HG03571 (cell line): ENCODE measurements at regions not wholly inside any gene's neighbourhood (a gene's known extent, or its start where the extent isn't known, plus 50 kb on each side); places are given as distances from the start of the nearest gene placed in this dataset.
A peak's percentile ranks its signal among the peaks of the same experiment; 100 is the strongest.

Experiments used
- ATAC-seq: cut with Tn5 transposase; IDR thresholded peaks from one replicate; pipeline ENCODE4 v1.9.1; 2021; ENCODE audit not compliant: unreplicated experiment

DNA sequence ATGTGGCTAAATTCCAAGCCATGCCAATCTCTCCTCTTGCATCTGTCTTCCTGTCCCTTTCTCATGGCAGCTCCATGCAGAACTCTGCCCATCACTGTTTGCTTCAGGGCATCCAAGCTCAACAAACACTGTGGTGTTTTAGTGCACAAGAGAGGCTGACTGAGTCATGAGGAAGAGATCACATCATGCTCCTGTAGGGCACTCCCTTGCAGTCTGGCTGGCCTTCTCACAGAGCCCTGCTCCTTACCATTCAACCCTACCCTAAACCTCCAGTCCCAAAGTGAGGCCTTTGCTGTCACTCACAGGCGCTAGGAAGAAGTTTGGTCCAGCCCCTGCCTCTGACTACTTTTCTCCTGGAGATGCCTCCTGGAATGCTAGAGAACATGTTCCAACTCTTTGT lies 194.0 kb downstream of the LRATD1 start:
- ATAC-seq = no peak

DNA sequence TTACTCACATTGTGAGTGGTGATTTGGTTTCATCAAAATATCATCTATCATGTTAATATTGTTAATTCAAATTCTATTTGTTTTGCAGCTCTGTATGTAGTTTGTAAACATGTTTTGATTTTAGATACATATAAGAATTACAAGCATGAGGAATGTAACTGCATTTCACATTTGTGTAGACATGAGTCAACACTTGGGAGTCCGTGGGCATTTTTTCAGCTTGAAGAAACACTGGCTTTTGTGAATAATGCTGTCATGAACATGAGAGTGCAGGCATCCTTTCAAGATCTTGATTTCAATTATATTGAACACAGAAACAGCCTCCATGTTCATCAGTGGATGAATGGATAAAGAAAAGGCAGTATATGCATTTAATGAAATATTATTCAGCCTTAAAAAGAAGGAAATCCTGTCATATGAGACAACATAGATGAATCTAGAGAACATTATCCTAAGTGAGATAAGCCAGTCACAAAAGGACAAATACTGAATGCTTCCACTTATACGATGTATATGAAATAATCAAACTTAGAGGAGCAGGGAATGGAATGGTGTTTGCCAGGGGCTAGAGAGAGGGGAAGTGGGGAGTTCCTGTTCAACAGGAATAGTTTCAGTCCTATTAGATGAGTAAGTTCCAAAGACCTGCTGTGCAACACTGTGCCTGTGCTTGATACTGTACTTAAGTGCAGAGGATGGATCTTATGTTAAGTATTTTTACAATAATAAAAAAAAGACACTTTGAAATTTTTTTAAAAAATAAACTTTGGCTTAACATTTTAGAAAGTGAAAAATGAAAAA lies 194.9 kb downstream of the LRATD1 start:
- ATAC-seq = no peak

DNA sequence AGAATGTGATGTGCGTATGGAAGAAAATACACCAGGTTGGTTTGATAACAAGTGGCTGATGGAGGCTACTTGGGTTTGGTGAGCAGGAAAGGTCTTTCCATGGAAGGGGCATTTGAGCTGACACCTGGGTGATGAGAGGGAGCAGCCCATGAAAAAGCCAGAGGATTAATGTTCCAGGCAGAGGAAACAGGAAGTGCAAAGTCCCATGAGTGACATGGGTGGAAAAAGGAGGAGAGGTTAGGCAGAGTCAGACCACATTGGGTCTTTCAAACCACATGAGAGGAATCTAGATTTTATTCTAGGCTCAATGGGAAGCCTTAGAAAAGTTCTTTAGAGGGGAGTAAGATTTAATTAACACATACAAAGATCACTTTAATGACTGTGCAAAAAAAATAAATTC lies 195.7 kb downstream of the LRATD1 start:
- ATAC-seq = no peak

DNA sequence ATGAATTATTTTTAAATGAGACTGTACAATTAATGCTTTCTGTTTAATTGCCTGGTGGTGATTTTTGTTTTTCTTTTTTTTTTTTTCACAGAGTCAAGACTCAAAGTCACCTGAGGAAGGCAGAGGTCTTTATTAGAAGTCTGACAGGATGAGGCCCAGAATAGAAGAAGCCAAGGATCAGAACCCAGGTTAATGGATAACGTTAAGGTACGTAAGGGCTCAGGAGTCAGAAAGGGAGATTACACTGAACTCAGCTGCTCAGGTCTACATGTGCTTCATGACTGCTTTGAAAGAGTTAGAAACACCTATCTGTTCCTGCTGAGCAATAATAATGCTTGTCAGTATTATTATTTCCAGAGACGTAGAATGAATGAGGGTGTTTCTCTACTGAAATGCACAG lies 196.5 kb downstream of the LRATD1 start:
- no peak for ATAC-seq

DNA sequence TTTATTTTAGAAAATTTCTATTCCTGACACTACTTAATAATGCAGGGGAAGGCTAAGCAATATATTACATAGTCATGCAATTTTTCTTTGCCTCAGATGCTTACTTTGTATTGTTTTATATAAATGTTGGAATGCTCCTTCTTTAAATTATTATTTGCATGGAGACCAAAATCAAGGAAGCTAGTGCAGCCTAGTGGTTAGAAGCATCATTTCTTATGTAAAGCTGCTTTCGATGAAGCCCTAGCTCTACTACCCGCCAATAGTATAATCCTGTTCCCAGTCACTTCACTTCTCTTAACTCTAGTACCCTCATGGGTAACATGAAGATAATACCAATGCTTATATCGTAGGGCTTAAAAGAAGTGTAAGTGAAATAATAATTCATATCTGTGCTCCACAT lies 198.9 kb downstream of the LRATD1 start:
- no peak for ATAC-seq

DNA sequence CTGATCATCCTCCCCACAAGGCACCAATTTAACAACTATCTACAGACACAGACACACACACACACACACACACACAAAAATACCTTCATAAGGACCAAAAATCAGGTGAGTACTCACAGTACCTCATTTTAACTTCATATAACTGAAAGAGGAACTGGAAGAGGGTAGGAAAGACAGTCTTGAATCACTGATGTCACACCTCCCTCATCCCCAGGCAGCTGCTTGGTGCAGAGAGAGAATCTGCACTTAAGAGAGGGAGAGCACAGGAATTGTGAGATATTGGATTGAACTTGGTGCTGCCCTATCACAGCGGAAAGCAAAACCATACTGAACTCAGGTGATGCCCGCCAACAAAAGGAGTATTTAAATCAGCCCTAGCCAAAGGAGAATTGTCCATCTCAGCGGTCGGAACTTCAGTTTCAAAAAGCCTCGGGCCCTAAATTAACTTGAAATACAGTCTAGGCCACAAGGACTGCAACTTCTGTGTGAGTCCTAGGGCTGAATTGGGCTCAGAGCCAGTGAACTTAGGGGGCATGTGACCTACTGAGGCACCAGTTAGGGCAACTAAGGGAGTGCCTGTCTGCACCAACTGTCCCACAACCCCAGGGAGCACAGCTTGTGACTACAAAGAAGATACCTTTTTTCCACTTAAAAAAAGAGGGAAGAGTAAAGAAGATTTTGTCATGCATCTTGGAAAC lies 211.1 kb downstream of the LRATD1 start:
- ATAC-seq = no peak

DNA sequence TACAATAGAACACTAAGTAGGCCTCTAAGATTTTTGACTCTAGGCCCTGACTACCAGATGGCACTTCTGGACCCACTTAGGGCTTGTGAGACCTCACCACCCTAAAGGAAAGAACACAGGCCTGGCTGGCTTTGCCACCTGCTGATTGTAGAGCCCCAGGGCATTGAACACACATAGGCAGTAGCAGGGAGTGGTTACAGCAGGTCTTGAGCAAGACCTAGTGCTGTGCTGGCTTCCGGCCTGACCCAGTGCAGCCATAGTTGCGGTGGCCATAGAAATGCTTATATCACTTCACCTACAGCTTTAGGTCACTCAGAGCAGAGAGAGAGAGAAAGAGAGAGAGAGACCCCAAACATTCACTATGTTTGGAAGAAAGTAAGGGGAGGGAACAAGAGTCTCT lies 223.2 kb downstream of the LRATD1 start:
- ATAC-seq = no peak

DNA sequence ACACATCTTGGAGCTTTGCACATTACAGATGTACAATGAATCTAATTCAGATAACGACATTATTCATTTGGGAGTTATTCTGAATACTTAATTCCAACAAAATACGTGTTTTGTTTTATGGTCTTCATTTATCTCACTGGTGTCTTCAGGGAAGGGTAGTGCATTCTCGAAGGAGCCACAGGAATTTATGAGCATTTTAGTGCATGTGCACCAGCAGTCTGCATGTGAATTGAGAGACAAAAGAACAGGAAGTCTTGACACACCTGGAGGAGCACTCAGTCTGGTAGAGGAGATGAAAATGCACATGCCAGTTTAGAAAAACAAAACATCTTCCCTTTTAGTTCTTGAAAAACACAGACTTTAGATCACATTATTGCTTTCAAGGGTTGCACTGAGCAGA lies 228.7 kb downstream of the LRATD1 start:
- ATAC-seq = no peak

DNA sequence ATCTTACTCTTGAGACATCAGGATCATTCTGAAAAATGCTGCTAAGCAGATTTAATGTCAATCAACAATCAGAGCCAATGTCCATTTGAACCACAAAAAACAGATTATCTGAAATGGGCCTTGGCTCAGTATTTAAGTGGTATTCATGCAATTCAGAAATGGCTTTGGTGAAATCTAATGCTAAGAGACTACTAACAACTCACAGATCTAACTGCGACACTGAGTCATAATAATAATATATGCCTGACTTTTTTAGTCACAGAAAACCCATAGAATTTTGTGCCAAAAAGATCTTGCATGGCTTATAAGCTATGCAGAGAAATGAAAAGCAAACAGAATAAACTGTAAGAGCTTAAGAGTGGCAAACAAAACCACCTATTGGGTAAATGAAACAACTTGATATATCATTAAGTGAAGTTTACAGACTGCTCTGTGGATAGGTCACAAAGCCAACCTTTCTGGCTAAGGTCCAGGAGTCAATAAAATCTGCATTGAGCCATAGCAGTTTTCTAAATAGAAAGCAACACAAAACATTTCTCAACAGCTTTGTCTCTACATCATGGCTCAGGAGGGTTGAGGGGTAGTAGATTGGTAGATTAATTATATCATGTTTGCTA lies 234.3 kb downstream of the LRATD1 start:
- no peak for ATAC-seq

DNA sequence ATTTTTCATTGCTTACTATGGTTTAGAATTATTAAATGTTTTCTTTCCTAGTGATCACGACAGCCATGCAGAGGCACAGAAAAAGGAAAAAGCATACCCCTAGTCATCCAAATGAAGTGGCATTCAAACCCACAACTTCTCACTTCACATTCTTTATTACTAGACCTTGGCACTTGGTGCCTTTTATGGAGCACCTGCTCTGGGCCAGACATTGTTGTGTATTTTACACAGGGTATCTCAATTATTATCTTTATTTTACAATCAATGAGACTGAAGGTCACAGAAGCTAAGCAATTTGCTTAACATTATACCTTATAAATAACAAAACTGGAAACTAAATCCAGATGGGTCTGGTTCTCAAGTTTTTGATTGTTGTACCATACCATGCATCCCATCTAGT lies 235.3 kb downstream of the LRATD1 start:
- ATAC-seq = no peak

DNA sequence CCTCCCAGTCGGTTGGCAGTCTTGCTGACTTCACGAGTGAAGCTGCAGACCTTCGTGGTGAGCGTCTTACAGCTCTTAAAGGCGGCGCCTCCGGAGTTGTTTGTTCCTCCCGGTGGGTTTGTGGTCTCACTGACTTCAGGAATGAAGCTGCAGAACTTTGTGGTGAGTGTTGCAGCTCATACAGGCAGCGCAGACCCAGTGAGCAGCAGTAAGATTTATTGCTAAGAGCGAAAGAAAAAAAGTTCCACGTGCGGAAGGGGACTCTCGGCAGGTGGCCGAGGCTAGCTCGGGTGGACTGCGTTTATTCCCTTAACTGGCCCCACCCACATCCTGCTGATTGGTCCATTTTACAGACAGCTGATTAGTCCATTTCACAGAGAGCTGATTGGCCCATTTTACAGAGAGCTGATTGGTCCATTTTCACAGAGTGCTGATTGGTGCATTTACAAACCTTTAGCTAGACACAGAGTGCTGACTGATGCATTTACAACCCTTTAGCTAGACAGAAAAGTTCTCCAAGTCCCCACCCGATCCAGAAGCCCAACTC lies 240.3 kb downstream of the LRATD1 start:
- ATAC-seq = no peak

DNA sequence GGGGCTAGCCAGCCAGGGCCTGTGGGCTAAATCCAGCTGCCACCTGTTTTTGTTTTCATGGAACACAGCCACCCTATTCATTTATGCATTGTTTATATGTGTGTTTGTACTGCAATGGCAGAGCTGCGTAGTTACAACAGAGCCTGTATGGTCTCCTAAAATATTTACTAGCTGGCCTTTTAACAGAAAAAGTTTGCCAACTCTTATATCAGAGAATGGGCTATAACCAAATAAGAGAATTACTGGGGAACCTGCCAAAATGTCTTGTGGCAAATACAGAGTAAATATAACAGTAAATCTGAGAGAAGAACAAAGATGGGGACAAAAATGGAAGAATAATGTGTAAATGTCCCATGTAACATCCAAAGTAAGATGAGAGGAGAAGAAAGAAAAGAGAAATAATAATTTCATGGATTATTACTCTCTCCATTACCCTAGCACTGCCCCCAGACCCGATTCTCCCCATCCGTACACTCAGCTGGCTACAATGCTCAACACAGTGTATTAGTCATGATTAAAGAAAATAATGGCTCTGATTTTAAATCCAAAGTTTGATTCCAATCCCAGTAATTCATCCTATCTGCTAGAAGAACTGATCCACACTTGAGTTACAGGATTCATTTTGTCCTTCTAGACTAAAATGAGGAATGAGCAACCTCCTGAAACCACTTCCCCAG lies 249.3 kb downstream of the LRATD1 start:
- ATAC-seq = no peak

DNA sequence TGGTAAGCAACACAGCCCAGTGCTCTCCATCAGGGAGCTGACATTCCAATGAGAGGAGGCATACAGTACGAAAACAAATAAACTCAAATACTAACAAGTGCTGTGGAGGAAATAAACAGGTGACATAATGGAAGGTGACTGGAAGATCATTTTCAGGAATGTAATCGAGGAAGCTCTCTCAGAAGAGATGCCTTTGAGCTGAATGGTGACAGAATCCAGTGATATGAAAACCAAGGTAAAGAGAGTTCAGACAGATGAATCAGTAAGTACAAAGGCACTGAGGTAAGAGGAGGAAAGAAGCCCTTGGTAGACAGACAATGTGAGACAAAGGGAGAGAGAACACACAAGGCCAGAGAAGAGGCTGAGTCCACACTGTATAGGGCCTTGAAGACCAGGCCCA lies 252.1 kb downstream of the LRATD1 start:
- no peak for ATAC-seq

DNA sequence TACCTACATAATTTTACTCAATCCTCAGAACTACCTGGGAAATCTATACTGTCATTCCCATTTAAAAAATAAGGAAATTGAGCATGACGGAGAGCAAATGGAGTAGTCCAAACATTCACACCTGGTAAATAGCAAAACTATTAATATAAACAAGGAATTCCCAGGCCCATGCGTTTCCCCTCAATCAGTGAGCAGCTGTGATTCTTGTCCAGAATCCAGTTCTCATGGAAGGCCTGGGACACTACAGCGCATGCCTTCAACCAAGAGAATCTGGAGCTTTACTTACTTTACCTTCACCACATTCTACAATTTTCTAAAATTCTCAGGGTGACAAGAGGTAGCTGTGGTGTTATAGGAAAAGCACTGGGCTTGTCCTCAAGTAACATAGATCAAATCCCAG lies 259.0 kb downstream of the LRATD1 start:
- ATAC-seq = no peak

DNA sequence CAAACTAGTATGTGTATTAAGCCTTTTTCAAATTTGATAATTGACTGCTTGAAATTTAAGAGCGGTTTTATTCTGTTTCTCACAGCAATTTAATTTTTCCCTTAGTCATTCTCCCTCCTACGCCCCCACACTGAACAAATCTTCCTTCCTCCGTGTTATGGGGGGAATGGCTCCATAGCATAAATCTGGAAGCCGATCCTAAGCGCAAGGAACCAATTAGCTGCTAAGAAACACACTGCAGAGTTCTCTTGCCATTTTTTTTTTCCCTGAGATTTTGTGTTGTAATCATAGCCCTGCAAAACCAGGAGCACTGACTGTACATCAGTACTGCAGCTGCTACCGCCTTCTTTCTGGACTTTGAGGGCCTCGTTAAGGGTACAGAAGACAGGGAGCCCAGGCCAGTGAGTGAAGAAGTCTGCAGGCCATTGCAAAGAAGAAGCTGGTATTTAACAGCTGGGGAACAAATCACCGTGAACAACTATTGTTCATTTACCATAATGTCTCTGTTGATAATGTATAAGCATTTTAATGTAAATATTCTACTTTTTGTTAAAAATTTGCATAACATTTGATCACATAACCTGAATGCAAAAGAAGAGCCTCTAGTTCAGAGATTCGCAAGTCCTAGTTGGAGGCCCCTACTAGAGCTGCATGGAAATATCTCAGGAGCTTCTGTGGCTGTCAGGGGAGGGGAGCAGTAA lies 264.0 kb downstream of the LRATD1 start:
- no peak for ATAC-seq

DNA sequence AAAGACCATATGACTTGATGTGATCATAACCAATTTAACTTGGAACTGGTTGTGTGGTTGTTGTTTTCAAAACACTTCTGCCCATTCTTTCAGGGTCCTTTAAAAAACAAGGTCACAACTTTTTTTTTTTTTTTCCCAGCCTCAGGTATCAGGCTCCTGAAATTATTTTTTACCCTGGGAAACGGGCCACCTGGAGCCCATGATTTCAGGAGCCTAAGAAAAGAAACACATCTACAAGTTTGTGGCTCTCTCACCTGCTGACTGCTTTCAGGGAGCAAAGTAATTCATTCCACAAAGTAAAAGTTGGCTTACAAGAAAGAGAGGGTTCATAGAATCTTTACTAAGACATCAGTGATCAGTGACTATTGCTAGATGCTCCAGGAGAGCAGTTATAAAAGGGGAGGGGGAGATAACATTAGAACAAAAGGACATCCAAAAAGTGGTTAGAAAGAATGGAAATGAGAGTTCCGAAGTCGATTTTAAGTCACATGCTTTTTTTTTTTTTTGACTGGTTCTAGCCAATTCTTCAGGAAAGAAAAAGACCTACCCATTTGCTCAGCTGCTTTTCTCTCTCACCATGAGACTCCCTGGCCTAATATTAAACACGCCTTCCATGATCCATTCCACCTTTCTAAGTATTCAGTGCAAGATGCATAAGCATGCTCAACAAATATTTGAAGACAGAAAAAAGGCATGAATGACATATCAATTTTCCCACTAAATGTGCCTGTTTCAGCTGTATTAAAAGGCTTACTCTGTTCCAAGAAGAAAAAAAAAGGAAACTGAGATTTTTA lies 267.3 kb downstream of the LRATD1 start:
- ATAC-seq = no peak

DNA sequence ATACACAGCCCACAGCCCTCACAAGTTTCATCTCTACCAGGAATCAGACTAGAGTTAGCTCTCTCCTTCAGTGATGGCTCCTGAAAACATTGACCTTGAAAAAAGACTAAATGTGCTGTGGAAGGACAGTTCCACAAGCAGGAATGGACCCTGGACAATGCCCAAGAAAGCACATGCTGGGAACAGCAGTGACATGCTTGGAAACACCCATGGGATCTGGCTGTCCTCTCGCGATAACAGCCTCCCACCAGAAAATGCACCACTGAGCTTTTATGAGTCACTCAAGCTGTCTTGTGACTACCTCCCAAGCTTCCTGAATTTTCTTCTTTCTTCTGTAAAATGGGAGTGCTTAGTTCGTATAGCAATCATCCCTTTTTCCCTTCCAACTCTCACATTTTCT lies 269.2 kb downstream of the LRATD1 start:
- ATAC-seq = no peak

DNA sequence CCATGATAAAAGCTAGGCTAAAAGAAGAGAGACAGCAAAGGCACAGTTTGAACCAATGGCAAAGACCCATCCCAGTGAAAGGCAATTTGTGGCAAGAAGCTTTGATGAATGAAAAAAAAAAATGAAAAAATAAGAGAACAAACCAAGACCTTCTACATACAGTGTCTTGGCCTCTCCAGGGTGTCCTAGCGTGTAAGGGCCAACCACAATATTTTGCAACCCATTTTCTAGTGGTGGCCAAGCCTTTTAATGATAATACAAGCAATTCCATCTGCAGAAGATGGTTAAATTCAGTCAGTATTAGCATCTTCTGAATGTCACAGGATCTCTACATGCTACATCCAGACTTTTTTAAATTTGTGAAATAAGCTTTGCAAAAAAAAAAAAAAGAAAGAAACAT lies 270.4 kb downstream of the LRATD1 start:
- no peak for ATAC-seq

DNA sequence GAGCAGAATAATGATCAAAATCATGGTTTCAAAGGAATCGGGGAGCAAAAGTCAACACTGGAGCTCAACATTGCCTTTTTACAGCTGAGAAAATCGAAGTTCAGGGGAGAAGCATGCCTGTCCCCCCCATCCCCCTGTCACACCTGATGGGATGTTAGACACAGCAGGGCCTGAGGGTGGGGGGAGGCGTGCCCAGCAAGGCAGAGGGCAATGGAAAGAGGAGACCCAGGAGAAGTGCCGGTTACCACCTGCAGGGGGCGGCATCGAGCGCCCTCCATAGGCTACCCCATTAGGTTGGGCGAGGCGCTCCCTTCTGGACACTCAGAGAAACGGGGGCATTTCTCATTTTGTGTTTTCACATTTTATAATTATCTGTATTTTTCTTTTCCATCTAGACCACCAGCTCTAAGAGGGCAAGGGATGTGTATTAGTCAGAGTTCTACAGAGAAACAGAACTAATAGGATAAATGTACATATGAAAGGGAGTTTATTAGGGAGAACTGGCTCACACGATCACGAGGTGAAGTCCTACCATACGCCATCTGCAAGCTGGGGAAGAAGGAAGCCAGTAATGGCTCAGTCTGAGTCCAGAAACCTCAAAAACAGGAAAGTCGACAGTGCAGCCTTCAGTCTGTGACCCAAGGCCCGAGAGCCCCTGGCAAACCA lies 271.3 kb downstream of the LRATD1 start:
- ATAC-seq = peak; percentile 97
